Activated T-cell treated with anti-CD3 and anti-CD28 coated beads for 1 hour (primary cell): ENCODE measurements at regions not wholly inside any gene's neighbourhood (a gene's known extent, or its start where the extent isn't known, plus 50 kb on each side); places are given as distances from the start of the nearest gene placed in this dataset.
"Not testable (repeated sequence)": the region's sequence is repeated elsewhere in the genome, so short reads cannot be mapped to it uniquely, and the experiment has no call there.

ENCODE experiments used
- DNase-seq: peaks from one replicate; pipeline ENCODE4 v3.0.0-alpha.2; 2020; ENCODE audit warnings: low read depth

DNA sequence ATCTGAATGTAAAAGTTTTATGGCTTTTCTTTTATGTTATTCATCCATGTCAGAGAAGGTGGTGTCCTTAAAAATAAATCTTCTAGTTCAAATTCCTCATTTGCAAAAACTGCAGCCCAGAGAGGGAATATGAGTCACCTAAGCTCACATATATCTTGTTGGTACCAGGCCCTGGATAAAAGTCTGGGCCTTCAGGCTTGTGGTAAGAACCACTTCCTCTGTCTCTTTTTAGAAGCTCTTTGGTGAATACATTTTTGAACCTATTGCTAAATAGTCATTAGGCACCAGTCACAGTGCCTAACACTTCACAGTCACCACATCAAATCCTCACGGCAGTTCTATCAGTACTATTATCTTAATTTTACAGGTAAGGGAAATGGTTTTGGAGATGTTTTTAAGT, 199.2 kb downstream of the KCNS3 start:
- no peak for DNase-seq

DNA sequence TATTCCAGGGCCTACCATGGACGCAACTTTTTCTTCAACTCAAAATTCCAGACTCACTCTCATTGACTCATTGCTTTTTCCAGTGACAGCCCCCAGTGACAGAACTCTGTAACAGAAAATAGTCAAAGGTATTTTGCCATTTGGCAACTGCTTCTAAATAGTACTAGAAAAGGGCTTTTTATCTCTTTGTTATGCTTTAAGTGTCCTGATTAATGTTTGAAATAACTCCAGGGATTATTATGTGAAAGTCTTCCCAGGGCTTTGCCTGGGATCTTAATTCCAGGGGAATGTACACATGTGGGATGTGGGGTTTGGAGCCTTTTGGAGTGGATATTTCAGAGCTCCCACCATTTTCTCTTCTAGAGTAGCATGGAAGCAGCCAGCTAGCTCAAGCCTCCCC, 198.8 kb downstream of the KCNS3 start:
- DNase-seq: no peak

DNA sequence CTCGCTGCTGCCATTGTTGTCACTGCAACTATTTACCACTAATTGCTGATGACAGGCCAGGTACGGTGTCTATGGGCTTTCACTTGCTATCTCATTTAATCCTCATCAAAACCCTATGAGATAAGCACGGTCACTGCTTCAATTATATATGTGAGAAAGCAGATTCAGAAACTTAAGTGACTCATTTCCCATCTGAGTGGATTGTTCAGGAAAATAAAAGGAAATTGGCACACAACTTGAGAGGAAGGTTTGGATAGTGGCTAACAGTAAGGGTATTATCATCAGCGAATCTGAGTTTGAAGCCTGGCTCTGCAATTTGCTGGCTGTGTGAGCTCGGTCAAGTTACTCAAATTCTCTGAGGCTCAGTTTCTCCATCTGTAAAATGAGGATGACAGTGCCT, 196.0 kb downstream of the KCNS3 start:
- no peak for DNase-seq

DNA sequence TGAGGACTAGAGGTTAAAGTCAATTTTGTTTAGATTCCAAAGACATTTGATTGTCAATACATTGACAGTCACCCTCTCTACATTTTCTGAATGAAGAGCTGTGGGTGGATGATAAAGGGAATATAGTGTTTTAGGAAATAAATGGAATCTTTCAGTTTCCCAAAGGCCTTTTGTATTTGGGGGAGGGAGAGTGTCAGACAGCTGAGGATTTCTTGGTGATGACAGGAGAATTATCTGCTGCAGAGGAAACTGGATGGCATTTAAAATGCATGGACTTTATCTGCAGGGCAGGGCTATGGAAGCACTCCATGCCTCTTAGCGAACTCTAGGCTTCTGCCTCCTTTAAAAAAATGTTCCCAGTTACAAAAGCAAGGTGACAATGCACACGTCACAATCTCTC, 195.1 kb downstream of the KCNS3 start:
- DNase-seq: no peak

DNA sequence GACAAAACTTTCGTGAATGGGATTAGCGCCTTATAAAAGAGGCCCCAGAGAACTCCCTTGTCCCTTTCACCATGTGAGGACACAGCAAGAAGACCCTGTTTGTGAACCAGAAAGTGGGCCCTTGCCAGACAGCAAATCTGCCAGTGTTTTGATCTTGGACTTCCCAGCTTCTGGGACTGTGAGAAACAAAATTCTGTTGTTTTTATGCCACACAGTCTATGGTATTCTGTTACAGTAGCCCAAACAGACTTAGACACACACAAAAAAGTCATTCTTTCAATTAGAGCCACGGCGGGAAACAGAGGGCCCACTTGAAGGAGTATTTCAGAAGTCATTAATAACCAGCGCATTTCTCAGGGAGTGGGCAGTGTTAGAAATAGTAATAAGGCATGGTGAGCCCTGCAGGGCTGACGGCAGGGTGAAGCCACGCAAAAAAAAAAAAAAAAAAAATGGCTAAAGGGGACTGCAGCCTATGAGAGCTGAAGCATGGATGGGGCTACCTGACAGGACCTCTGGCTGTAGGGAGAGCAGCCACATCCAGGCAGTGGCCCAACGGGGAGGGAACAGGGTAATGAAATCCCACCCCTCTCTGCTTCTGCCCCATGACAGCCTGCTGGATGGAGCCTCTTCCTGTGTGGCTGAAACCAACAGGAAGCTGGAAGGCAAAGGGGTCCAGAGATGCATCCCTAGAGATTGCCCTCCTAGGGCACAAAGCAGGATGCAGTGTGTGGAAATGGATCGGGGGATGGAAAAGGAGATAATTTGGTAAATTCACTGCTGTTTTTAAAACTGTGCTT, 189.3 kb downstream of the KCNS3 start:
- no peak for DNase-seq

DNA sequence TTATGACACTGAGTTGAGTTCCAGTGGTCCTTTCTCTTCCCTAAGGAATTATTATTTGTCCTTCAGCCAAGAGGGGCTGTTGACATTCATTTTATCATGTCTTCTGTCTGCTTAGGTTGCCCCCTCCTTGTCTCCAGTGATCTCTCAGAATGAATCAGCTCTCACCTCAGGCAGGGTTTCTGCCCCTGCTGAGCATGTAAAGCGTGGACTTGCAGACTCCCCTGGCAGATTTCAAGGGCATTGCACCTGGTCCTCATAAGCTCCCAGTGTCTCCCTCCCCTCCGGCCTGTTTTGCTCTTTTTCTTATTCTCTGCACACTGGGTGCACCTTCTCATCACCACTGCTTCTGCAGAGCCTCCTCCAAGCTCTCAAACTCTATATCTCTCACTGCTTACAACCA, 188.4 kb downstream of the KCNS3 start:
- no peak for DNase-seq

DNA sequence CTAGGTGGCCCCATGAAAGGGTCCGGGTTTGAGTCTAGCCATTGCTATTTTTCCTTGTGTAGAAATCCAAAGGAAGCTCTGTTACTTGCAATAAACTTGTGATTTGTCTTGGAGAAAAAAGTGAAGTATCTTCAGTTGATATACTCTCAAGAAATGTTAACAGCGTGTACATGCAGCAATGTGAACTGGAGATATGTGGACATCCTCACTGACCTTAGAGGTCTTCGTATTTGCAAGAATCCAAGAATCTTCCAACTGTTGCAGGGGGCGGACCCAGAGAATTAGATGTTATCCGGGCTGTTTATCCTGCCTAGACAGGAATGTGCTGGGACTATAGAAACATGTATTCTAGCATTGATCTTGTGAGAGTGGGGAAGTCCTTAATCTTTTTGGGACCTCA, 187.6 kb downstream of the KCNS3 start:
- no peak for DNase-seq

DNA sequence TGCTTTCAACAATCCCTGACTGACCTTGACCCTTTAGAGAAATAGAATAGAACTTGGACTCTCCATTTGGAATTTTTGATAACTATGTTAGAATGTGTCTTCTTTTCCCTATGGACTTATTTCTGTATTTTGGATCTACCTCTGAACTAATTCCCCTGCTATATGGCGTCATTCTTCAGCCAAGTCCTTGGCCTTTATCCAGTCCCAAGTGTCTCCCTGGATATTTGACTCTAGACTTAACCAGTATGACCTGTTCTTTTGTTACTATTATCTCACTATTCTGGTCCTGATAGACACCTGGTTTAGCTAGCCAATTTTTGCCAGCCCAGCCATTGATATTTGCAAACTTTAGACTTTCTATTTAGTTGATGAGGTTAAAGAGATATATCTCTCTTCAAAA, 186.8 kb downstream of the KCNS3 start:
- DNase-seq: no peak

DNA sequence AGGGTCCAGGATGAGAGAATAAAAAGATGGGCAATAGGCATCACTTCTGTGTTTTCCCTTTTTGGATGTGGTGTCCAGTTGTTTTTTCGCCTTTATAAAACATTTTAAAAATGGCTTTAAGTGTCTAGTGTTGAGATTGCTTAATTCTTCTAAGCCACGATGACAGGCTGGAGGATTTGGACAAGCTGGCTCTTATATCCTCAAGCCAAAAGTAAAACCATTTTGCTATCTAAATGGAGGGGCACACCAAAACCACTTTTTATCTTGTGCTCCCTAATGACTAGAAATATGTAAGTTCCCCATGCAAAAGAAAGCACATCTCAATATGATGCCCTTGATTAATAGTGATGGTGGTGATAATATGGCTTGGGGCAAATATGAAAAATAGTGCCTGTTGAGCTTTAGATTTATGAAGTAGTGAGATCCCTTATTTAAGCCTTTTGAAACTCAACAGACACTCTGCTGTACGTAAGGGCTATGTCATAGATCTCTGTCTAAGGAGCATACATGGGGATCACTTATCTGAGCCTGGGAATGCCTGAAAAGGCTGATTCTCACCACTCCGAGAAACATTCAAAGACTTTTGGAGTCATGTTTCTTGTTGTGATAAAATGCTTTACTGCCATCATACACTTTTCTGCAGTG, 185.5 kb downstream of the KCNS3 start:
- DNase-seq: no peak

DNA sequence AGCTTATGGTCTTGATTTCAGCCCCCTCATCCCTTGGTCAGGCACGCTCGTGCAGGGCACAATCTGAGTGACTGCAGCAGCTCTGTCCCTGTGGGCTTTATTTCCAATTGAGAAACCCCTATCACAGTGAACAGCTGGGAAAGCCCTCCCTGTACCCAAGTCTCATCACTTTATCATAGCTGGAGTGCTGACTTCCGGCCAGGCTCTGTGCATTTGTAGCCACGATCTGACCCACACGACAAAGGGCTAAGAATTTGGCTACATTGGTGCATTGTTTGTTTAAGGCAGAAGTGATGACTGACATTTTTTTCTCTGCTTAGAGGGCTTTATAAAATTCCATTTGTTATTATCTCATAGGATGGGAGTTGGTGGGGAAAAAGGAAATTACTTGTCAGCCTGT, 184.4 kb downstream of the KCNS3 start:
- no peak for DNase-seq

DNA sequence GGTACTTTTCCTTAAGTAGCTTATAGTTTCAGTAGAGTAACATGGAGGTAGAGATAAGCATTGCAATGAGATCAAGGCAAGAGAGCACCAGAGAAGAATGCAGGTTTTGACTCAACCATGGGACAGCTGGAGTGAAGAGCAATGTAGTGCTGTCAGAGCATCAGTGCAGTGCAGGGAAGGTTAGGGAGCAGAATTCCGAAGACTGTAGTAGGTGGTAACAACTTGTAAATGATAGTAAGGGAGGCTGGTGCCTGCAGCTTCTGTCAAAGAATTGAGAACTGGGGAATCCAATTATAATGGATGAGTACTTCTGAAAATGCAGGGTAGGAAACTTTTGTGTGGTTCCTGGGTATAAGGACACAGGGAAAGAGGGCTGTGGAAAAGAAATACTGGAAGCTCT, 183.2 kb downstream of the KCNS3 start:
- no peak for DNase-seq

DNA sequence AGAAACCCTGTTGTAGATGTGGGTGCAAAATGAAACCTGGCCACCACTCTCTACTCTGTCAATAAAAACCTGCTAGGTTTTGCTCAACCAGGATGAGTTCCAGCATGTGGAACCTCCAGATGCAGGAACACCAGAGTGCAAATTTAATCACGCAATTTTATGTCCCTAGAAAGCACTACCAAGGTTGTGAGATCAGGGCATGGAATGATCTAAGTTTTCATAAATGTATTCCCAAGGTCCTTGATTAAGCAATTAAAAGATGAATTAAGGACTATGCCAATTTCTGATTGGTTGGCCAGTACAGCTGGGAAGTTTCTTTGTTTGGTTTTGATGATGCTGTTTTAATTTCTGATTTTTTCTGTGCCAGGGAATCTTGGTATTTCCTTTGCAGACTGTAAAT, 179.2 kb downstream of the KCNS3 start:
- no peak for DNase-seq

DNA sequence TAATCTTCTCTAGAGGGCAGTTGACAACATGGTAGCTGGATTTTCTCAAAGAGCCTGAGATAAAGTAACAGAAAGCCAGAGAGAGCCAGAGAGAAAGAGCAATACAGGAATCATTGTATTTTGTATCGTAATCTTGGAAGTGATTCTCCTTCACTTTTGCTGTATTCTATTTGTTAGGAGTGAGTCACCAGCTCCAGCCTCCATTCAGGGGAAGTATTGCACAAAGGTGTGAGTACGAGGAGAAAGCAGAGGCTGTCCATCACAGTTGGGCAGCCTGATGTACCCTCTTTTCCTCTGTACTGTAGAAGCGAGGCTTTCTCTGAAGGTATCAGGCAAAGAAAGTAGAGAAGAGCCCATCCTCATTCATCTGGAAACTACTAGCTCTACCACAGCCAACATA, 176.8 kb downstream of the KCNS3 start:
- DNase-seq: no peak

DNA sequence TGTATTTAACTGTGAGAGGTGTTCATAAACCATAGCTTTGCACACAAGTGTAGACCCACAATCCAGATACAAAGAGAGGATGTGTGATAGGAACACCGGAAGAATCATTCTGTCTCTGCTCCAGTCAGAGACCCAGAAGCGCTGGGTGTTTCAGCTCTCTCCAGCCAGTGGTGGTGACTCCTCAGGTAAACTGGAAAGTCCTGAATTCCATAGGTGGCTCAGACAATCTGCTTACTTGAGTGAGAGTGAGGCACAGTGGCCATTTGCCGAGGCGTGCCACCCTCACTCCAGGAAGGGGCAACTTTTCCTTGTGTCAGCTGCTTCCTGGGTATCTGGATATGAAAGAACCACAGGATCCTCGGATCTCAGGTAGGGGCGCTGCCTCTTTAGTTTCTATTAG, 171.5 kb downstream of the KCNS3 start:
- no peak for DNase-seq

DNA sequence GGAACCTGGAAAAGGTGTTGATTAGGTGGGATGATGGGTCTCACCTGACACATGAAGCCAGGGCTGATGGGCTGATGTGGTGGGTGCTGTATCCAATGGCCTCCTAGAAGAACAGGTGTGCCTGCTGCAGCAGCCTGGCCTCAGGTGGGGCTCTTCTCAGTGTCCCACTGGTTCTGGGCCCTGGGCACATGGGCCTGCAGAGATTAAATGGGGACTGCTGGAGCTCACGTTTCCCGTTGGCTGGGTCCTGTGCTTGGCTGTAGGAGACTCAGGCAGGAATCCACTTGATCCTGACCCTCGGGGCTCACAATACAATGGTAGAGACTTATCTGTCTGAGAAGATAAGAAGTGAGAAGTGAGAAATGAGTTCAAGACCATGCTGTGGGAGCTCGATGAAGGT, 170.9 kb downstream of the KCNS3 start:
- no peak for DNase-seq

DNA sequence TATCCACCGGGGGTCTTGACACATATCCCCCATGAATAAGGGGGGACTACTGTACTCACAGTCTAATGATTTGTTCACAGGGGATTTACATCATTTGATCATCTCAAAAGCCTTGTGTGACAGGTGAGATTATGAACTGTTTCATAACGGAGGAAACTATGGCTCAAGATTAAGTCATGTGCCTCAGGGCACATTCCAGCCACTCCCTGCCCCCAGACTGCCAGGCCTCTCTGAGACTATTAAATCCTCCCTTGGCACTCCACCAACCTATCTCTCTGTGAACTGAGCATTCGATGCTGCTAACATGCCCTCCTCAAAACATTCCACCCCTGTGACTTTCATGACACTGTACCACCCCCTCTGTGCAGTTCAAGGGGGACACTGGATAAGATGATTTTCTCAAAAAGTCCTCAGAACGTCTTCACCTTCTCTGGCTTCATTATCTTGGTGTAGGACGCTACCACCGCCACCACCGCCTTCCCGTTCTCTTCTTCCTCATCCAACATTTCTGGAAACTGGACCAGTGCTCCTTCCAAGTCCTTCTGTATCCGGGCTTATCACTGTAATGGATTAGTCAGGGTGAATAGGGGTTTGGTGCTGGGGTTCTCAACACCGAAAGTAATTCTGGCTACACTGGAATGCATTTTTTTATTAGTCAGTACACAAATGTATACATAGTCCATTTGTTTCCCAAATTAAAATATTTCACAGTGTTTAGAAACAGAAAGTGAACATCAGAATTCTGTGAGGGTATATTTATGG, 169.6 kb downstream of the KCNS3 start:
- no peak for DNase-seq

DNA sequence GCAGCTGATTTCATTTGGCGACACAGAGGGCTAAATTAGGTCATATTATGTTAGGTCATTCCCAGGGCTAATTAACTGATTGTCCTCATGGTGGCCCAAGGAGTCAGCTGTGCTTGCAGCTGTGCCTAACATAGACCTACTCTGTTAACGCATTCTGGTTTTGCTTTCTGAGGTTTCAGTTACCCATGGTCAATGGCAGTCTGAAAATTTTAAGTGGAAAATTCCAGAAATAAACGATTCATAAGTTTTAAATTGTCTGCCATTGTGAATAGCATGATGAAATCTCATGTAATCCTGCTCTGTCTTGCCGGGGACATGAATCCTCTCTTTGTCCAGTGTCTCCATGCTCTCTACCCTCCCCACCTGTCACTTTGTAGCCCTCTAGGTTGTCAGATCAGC, 168.7 kb downstream of the KCNS3 start:
- DNase-seq: no peak

DNA sequence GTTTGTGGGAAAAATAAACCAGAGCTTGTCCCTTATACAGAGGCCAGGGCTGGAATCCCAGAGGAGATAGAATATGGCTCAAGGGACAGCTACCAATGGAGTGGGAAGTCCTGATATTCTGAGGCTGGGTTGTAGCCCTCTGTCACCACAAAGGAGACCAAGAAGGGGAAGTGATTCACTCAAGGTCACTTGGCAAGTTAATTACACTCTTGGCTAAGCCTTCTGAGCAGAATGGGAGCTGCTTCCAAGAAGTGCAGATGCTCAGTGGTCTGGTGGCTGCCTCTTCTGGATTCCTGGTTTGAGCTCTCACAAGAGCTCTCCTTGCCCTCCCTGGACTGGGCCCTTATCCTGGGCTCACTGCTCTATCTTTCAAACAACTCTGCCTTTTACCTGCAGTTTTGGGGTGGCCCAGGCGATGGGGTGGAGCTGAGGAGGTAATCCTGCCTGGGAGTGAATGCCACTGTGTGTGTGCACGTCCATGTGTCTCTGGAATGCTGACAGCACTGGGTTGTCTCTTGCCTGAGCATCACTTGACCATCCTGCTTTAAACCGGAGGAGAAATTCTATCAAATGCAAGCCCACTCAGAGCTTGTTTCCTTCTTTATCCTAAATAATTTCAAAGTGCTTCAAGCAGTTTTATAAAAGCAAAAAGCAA, 168.2 kb downstream of the KCNS3 start:
- no peak for DNase-seq

DNA sequence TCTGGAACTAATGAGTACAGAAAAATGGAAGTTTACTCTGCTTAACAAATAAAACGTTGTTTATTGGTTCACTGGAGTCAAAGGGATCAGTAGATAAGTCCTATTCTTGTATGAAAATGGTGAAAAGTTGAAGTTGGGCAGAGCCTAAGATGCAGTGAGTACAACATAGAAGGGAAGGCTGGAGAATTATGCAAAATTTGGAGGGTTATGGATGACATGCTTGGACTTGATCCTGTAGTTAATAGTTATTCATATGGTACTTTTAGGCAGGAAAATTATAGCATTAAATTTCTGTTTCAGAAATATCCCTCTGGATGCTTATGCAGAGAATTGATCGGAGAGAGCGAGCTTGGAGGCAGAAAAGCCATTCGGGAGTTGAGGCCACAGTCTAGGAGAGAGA, 167.6 kb downstream of the KCNS3 start:
- no peak for DNase-seq

DNA sequence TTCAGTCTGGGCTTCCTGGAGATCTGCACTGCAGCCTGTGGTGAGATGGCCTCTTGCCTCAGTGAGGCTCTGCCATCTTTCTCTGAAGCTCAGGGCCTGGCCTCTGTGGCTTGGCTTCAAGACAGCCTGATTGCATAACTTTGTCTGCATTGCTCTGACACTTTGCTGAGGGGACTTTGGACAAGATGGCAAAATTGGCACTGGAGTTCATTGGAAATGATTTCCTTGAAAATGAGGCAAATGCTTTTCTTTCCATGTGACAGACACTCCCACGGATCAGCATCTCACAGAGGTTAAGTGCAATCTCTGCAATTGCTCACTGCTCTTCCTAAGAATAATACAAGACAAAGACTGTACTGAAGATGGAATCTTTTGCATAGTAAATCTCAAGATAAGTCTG, 166.8 kb downstream of the KCNS3 start:
- DNase-seq: no peak

DNA sequence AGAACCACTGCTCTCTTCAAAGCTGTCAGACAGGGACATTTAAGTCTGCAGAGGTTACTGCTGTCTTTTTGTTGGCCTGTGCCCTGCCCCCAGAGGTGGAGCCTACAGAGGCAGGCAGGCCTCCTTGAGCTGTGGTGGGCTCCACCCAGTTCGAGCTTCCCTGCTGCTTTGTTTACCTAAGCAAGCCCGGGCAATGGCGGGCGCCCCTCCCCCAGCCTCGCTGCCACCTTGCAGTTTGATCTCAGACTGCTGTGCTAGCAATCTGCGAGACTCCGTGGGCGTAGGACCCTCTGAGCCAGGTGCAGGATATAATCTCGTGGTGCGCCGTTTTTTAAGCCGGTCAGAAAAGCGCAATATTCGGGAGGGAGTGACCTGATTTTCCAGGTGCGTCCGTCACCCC, 138.9 kb downstream of the KCNS3 start:
- DNase-seq: not testable (repeated sequence)

DNA sequence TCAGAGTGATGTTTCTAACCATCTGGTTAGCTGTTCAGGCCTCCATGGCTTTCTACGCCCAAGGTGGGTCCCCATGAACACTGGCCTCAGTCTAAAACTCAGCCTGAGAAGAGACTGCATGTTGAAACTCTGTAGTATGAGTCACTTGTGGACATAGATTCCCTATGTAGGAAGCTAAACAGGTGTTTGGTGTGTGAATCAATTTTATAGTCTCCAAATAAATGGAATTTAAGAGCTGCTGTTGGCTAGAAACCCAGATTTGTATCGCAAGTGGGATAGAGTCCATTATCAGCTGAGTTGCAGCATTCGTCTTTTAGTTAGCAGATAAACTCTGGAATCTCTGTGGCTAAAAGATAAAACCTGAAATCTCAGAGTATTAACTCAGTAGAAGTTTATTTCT, 131.4 kb downstream of the KCNS3 start:
- DNase-seq: no peak

DNA sequence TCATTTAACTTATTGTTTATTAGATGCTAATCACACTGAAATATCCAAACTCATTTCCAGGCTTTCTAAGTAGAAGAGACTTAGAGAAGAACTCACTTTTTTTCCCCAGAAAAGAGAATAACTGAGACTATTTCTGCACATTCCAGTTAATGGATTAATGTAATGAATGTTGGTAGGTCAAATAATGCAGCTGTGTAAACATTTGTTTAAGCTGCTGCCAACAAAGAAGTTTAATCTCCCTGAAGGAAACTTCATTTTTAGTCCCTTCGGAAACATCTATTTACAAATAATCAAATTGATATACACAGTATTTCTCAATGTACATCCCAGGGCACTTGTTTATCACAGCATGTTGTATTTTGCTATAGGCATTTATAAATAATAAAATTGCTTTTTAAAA, 126.9 kb downstream of the KCNS3 start:
- no peak for DNase-seq
